GM18502 (cell line): ENCODE measurements at regions not wholly inside any gene's neighbourhood (a gene's known extent, or its start where the extent isn't known, plus 50 kb on each side); places are given as distances from the start of the nearest gene placed in this dataset.
"Not testable (repeated sequence)": the region's sequence is repeated elsewhere in the genome, so short reads cannot be mapped to it uniquely, and the experiment has no call there.

Source experiments
- ATAC-seq: cut with Tn5 transposase; IDR thresholded peaks from one replicate; pipeline ENCODE4 v1.9.1; 2021; ENCODE audit warnings: mild to moderate bottlenecking; ENCODE audit not compliant: unreplicated experiment, poor library complexity

DNA sequence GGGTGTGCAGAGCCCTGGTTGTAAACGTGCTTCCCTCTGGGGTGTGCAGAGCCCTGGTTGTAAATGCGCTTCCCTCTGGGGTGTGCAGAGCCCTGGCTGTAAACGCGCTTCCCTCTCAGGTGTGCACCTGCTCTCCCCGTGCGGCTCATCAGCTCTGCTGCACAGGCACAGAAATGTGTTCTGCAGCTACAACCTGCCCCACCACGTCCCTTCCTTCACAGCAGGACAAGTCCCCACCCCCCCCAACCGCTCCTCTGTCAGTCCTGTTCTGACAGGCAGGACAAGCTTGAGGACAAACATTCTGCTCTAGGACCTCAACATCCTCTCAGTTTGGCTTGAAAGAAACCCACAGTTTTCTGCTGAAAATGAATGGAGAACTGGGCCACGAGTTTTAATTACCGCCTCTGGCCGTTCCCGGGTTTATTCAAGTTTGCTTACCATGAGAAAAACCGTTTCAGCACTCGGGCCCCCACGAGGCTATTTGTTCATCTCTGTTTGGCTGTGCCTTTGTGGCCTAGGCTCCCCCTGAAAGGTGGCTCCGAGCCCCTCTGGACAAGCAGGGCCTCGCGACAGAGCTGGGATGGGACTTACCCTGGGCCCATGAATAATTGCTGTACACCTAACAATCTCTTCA is 81.0 kb upstream of the ASB18 start:
- ATAC-seq = no peak

DNA sequence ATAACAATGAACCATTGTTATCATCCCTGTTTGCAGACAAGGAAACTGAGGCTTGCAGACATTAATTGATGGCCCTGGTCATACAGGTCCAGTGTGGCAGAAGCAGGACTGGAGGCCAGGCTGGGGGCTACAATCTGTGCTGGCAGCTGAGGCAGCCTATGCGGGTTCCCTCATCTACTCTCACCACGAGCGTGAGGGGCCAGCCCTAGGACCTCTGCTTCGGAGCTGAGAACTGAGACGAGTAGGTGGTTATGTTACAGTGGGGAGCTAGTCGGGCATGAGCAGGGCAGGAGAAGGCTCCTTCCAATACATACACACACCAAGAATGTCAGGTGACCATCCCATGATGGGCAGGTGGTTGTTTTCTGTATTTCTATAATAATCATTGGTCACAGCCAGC is 82.2 kb upstream of the ASB18 start:
- no peak for ATAC-seq

DNA sequence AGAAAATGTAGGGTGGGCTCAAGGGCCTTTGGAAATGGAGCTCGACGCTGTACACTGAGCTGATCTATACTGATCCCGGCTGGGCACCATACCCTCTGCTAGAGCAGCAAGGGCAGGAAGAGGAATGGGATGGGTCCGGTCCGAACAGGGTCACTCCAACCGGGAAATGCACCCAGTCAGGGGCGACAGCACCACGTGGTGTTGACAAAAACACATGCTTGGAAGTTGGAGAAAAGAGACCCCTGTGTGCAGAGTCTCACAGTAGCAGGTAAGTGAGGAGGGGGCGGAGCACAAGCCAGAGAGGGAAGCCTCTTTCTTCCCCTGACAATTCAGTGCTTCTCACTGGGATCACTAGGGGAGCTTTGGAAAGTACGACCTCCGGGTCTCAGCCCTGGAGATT is 84.1 kb upstream of the ASB18 start:
- ATAC-seq = no peak

DNA sequence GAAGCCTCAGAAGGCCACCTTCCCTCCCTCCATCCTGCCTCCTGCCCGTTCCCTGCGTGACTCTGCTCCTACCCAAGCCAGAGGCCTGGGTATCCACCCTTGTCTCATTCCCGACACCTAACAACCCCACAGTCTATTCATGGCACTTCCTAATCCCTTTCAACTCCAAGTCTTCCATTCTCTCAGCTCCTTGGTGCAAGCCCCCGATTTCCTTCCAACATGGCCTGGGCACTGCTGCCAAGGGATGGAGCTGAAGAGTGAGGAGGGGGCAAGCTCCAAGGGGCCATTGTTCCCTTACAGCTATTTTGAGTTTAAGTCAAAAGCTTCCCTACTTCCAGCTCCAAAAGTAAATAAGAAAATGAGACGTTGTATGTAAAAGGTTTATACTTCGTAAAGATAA is 84.8 kb upstream of the ASB18 start:
- no peak for ATAC-seq

DNA sequence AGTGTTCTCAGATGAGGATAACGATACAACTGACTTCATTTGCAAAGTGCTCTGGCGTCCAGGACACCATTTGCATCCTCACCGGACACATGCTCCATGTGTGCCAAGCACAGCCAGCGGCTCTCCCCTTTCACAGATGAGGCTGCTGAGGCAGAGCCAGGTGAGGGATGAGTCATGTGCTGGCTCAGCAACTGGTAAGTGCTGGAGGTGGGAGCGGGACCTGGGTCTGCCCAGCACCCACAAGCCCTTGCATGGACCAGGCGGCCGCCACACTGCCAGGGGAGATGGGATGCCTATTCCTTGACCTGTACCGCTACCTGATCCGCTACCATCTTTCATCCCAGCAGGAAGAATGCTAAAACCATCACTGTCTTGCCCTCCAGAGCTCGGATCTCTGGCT is 86.2 kb upstream of the ASB18 start:
- no peak for ATAC-seq

DNA sequence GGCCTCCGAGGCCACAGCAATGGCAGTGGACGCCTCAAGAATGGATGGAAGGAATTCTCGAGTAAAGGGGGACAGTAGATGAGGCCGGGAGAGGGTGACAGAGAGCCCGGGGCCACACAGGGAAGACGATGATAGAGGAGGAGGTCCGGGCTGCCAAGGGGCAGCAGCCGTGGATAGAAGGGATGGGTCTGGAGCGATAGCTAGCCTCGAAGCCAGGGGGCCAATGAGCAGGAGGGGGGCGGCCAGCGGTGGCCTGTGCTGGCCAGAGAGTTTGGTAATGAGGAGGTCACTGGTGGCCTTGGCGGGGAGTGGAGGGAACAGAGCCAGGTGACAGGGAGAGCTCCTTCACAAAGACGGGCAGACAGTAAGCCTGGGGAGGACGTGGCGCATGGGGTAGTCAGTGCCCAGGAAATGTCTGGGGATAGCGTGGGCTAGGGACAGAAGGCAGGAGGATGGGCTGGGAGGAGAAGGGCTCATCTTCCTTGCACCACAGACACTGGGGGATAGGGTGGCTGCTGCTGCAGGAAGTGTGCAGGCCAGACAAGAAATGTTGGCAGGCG is 87.8 kb upstream of the ASB18 start:
- no peak for ATAC-seq

DNA sequence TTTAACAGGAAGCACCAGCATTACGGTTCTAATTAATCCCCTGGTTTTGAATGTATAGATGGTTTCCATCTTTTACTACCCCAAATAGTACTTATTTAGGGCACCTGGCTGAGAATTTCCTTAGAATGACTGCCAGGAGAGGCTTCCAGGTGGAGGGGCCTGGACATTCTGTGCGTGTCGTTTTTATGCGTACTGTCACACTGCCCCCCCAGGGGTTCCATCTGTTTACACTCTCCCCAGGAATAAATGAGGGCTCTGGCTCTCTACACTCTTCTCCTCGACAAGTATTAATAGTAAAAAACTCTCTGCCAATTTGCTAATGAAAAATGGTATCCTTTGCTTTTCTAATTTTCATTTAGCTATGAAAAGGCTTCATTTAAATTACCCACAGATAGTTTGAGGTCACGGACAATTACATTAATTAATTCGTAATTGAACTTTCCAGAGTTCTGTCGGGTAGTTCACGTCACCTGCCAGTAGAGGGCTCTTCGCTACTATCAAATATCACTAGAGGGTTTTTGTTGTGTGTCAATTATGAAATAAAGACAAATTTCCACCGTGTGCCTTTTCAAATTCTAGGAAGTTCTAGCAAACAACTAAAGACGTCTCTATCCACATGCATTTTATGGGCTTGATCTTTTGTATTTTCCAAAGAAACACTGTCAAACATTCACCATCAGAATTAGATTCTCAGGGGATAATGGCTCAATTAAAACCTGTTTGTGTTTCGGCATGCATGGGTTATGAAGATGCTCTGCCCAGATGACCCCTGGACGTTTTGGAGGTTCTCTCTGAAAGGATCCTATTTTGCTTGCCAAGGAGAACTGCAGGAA is 88.8 kb upstream of the ASB18 start:
- ATAC-seq = no peak

DNA sequence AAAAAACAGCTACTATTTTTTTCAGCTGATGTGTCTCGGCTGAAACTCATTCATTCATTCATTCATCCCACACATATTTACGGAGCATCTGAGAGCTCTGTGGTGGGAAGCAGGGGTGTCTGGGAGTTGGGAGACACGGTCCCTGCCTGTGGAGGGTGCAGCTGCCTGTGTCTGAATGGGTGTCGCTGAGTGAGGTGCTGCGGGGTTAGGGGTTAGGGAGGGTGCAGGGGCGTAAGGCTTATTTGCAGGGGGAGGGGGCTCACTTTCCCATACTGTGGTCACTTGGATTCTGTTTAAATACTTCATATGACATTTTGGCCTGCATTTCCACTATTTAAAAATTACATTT is 89.4 kb upstream of the ASB18 start:
- ATAC-seq = no peak

DNA sequence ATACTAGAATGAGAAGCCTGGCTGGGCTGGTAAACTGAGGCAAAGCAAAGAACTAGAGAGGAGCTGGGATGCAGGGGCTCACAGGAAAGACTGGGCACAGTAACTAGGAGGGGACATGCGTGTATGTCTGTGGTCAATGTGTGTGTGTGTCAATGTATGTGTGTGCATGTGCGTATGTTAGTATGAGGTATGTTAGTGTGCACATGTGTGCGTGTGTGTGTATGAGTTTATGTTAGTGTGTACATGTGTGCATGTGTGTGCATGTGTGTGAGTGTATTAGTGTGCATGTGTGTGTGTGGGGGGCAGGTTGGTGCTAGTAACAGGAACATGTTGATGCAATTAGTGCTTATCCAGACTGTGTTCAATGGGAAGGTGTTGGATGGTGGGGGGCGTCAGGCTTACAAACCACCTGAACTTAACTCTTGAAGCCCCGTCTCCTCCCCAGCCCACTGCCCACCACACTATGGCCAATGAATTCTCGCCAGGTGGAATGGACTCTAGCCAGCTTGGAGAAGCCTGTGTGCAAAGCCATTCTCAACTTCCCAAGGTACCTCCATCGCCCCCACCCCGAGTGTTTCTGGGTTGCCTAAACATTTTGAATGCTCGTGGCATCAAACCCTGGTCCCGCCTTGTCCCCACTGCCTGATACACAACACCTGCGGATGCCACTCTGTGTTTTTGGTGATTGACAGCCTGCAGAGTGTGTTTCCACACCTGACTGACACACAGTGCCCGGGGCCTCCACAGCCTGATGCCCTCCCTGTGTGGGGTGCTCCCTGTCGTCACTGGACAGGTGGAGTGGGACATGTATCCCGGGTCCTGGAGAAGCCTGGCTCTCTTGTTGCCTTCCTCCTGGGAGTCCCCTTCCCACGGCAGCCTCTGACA is 90.1 kb upstream of the ASB18 start:
- ATAC-seq = no peak

DNA sequence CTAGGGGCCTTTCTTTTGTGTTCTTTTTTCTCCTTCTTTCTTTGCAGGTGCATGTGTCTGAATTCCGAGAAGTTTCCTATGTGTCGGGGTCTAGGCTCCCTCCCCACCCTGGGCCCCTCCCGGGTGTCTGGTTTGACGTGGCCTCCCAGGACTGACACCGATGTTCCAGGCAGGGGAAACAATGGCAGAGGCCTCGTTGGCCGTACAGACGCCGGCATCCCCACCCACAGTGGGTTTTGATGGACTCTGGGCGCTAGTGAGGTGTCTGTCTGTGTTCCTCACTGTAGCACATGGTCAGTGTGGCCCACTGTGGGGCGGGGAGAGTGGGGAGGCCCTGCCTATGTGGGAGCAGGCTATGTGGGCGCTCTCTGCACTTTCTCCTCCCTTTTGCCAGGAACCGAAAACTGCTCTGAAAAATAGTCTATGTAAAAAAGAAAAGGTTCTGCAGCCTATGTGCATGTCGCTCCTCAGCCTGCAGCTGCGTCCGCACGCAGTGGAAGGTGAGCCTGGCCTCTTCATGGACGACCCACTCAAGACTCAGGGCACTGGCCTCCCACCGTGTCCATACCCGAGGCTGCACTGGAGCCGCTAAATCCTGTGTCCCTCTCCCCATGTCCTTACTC is 90.9 kb upstream of the ASB18 start:
- no peak for ATAC-seq

DNA sequence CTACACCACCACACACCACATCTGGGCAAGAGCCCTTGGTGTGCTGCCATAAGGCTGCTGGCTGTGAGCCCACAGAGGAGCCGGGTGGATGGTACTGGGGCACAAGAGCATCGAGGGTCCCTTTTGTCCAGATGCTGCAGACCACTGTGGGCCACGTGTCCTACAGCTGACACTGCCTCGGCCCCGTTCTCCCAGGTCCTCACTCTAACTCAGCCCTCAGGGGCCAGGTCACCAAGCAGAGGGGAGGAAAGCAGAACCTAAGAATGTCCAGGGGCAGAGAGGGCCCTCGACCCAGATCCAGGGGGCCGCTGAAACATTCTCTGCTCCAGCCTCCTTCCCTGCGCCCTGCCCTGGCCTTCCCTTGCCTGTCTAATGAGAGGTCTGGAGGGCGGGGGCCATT is 91.7 kb upstream of the ASB18 start:
- ATAC-seq = no peak

DNA sequence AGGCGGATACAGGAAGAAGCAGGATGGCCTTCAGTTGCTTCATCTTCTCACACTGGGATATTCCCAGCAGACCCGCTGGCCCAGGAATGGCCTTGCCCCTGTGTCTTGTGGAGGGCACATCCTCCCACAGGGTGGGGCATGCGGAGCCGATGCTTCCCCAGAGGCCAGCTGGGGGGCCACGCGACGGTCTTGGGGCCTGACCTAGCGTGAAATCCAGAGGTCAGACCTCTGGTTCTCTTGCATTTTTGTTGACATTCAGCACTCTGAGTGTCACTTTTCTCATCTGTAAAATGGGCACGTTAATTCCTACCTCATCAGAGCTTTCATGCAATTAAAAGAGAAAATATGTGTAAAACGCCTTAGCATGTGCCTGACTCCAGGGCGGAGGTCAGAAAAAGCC is 92.1 kb upstream of the ASB18 start:
- ATAC-seq = not testable (repeated sequence)

DNA sequence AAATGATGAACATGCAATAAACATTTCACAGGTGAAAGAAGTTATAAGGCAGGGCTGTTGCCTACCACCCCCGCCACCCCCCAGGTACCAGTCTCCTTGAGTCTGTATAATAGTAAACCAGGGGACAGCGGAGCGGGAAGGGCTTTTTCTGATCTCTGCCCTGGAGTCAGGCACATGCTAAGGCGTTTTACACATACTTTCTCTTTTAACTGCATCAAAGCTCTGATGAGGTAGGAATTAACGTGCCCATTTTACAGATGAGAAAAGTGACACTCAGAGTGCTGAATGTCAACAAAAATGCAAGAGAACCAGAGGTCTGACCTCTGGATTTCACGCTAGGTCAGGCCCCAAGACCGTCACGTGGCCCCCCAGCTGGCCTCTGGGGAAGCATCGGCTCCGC is 94.3 kb upstream of the ASB18 start:
- not testable (repeated sequence) for ATAC-seq

DNA sequence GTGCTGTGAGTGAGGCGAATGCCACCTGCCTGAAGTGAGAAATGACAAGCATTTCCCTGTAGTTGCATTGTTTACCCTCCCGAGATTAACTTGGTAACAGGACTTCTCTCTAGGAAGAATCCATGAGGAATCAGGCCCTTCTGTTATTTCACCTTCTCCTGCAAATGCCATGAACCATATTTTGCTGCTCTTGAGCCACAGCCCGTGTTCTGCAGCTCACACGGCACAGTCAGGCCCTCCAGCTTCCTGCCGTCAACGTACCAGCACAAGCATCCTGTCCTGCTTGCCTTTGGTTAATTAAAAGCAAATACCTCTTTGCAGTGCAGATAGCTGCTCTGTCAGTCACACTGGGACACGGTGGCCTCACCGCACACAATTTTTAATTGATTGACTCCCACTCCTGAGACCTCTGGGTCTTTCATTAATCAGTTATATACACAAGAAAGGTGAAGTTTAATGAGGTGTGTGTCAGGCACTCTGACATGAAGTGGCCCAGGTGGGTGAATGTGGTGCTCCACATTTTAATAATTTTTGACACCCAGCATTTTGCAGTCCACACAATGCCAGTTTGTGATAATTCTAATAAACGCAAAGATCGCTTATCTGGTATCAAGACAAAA is 95.3 kb upstream of the ASB18 start:
- no peak for ATAC-seq

DNA sequence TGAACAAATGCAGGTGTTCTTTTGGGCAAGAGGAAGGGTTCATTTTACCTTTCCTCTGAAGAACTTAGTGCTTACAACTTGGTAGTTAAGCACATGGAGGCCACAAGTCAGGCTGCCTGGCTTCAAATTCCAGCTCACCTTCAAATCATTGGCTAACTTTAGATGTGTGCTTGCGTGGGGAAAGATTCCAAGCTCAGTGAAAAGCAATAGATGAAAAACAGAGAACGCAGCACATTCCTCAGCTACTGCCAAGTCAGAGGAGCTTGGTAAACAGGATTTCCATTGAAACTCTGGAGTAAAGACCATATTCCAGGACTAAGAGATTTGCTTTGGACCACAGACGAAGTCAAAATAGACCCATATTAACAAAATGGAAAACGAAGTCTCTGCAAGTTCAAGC is 96.3 kb upstream of the ASB18 start:
- ATAC-seq = no peak

DNA sequence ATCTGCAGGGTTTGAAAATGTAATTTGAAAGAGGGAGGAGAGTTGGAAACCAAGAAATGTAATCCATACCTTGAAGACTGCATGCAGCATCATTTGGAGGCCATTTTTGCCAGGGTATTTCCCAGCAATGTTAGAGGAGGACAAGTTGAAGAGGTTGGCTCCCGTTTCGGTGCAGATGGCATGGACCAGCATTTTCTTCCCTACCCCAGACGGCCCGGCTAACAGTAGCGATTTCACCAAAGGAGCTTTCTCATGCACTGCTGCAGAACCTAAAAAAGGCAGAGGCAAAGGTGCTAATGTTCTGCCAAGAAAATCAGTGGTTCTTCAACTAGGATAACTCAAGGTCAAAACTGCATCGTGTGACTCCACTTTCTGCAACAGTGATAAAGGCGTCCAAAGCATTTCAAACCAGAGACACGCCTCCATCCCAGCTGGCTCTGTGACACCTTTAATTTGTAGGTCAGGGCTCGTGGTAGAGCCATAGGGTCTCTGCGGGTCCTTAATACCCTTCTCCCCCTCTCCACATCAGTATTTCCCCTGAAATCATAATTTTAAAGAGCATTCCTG is 99.6 kb upstream of the ASB18 start:
- ATAC-seq = no peak

DNA sequence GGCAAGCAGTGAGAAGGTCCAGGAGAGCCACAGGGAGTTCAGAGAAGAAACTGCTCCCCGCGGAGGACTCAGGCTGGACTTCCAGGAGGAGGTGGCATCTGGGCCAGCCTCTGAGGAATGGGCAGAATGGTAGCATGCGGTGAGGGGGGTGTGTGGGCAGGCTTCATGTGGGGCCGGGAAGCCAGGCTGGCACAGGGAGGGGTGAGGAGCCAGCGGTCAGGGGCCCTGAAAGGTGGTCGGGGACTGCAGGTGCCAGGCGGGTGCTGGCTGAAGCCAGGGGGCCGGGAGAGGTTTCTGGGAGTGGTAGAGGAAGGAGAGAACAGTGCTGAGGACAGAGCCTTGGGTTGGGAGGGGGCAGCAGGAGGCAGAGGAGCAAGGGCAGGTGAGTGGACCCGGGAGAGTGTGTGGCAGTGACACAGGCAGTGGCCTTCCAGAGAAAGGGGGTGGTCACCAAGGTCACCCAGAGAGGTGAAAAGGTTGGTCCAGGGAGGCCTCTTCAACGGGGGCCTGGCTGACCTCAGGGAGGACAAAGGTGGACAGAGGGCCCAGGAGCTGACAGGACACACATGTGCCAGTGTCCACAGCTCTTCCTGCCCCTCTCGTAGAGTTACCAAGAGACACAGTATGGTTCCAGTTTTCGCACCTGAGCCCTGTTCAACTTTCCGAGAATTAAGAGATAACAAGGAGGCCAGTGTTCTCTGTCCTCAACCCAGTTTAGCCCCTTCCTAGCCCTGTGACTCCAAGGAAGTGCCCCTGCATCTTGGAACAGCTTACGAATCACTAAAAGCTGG is 101.2 kb upstream of the ASB18 start:
- ATAC-seq = no peak

DNA sequence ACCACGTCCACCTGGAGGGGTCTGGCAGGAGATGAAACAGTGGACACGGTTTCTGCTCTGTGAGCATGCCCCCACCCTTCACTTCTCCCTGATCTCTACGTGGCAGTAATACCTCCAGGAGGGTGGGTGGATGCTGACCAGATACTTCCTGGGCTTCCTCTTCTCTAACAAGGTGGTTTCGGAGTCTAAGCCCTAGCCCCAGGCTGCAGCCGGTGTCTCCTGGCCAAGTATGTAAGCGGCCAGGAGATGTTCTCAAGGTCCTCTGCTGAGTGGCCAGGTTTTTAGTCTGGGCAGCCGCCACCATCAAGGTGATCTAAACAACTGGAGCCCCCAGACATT is 101.8 kb upstream of the ASB18 start:
- no peak for ATAC-seq

DNA sequence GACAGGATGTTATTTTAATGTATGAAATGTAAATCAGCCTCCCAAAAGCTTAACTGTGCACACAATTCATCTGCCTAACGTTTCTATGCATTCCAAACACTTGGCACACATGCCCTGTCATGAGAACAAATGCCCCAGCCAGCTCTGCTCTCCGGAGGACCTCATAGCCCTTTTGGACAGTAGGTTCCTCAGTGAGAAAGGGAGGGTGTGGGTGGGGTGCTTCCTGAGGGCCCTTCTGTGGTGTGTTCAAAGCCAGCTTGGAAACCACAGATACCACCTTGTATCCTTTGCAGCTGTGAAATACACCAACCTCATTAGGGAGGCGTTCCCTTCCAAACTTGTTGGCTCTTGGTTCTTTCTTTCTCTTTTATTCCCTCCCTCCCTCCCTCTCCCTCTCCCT is 102.2 kb upstream of the ASB18 start:
- no peak for ATAC-seq
